HG03060 (cell line): ENCODE measurements at regions not wholly inside any gene's neighbourhood (a gene's known extent, or its start where the extent isn't known, plus 50 kb on each side); places are given as distances from the start of the nearest gene placed in this dataset.
"Not testable (repeated sequence)": the region's sequence is repeated elsewhere in the genome, so short reads cannot be mapped to it uniquely, and the experiment has no call there.

Experiments
- ATAC-seq: cut with Tn5 transposase; IDR thresholded peaks from one replicate; pipeline ENCODE4 v1.9.1; 2021; ENCODE audit warnings: low read depth, moderate number of reproducible peaks; ENCODE audit not compliant: unreplicated experiment

DNA sequence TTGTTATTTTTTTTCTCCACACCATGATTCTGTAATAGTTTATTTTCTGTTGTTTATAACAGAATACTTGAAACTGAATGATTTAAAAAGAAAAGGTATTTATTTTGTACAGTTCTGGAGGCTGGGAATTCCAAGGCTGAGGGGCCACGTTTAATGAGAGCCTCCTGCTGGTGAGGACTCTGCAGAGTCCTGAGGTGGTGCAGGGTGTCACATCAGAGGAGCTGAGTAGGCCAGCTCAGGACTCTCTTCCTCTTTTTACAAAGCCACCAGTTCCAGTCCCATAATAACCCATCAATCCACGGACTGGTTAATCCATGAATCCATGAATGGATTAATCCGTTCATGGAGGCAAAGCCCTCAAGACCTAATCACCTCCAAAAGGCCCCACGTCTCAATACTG, 71.6 kb downstream of the TFAP2A start:
- no peak for ATAC-seq

DNA sequence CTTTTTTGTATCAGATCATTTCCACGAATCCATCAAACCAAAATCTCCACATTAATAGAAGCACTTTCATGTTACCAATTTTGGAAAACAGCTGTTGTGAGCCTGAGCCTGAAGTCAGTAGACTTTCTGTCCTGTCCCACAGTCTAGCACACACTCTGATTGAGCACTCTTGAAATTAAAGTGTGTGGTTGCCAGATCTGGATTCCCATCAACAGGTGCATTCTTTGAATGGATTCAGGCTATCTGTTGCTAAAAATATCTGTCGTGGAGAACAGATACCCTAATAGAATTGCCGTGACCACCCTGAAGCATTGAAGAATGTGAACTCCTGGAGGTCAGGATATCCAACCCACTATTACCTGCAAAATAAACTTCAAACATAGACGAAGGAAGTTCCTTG, 73.3 kb downstream of the TFAP2A start:
- no peak for ATAC-seq

- no peak for ATAC-seq
Observed at GRCh38 chr6:10338151-10338550, 76.7 kb downstream of the TFAP2A start.

DNA sequence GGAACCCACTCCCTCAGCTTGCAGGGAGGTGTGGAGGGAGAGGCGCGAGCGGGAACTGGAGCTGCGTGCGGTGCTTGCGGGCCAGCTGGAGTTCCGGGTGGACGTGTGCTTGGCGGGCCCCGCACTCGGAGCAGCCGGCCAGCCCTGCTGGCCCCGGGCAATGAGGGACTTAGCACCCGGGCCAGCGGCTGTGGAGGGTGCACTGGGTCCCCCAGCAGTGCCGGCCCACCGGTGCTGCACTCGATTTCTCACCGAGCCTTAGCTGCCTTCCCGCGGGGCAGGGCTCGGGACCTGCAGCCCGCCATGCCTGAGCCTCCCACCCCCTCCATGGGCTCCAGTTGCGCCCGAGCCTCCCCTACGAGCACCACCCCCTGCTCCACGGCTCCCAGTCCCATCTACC, 77.5 kb downstream of the TFAP2A start:
- ATAC-seq = not testable (repeated sequence)

GRCh38 chr6:10332111-10332510, 82.8 kb downstream of the TFAP2A start:
- ATAC-seq = no peak

GRCh38 chr6:10331334-10331968, 83.4 kb downstream of the TFAP2A start:
- ATAC-seq = no peak

DNA sequence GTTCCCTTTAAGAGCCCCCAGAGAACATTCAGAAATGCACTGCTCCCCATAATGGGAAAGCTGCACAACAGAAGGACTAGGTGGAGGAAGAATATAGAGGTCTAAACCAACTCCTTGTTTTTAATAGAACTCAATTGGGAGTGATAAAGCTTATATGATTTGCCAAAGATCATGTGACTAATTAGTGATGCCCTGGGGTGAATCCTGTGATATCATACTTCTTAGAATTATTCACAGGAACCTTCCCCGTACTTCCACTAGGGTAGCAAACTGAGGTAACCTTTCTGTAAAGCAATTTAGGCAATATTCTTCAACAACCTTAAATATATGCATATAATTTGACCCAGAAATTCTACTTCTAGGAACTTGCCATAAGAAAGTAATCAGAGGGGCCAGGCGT, 84.4 kb downstream of the TFAP2A start:
- no peak for ATAC-seq

DNA sequence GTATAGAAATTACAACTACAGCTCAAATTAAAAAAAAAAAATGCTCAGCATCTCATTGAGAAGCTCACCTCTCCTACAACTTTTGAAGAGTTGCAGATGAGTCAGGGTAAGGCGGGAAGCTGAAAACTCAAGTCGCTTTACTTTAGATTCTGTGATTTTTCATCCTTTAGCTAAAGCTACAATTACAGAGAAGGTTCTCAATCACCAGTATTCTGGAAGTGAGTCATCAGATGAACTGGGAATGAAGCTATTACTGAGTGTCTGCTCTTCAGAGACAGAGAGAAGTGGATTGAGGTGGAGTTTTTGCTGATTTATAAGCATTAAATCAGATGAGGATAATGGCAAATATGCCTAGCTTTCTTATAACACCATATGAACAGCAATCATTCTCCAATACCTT, 91.9 kb downstream of the TFAP2A start:
- ATAC-seq = no peak

DNA sequence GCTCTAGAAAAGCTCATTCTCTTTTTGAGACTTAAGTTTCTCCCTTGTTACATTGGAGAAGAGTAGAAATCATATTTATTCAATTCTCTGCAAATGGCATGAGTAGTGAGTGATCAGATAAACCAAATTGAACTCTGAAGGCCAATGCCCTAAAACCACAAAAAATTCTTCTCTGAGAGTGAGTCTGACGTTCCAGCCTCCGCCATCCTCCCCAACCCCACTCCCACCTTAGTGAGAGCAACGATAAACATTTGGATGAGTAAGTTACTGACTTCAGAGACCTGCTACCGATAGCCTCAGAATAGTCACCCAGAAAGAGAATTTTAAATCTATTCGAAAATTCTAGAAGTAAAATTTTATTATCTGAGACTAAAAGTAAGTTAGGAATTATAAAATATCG, 94.6 kb downstream of the TFAP2A start:
- no peak for ATAC-seq

- no peak for ATAC-seq
Observed at GRCh38 chr6:10316373-10316721, 98.5 kb downstream of the TFAP2A start.

- no peak for ATAC-seq
Observed at GRCh38 chr6:10315658-10316372, 99.1 kb downstream of the TFAP2A start.

DNA sequence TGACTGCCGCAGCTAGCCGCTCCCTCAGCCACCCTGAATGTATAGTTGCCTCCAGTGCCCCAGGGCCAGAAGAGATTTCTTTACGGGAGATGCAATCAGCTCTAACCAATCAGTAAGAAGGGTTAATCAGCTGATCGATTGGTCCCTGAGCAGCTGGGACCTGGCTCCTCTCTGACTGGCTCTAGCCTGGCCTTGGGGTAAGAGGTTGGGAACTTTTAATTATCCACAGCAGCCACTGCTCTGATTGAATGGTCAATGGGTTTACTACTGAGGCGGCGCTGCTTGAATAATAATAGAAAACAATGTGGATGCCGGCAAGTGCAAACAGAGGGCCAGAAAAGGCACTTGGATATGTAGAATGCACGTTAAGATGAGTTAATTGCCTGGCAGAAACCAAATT, 99.8 kb downstream of the TFAP2A start:
- no peak for ATAC-seq

GRCh38 chr6:10314163-10314955, 100.5 kb downstream of the TFAP2A start:
- ATAC-seq = no peak

- no peak for ATAC-seq
Observed at GRCh38 chr6:10313799-10314162, 101.1 kb downstream of the TFAP2A start.

GRCh38 chr6:10312445-10312844, 102.4 kb downstream of the TFAP2A start:
- no peak for ATAC-seq

GRCh38 chr6:10311546-10312405, 103.1 kb downstream of the TFAP2A start:
- ATAC-seq = not testable (repeated sequence)

GRCh38 chr6:10310826-10311225, 104.0 kb downstream of the TFAP2A start:
- no peak for ATAC-seq

DNA sequence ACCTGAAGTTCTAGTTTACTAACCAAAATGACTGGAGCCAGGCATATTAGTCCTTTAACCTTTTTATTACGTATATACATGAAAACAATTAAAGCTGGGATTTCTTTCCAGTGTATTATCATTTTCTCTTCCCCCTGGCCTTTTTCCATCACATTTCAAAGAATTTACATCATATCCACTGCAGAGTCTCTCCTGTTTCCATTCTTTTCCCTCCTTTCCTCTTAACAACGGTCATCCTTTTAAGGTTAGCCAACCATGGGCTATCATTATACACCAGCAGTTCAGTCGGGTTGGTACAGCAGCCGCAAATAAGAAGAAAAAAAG, 104.6 kb downstream of the TFAP2A start:
- no peak for ATAC-seq

DNA sequence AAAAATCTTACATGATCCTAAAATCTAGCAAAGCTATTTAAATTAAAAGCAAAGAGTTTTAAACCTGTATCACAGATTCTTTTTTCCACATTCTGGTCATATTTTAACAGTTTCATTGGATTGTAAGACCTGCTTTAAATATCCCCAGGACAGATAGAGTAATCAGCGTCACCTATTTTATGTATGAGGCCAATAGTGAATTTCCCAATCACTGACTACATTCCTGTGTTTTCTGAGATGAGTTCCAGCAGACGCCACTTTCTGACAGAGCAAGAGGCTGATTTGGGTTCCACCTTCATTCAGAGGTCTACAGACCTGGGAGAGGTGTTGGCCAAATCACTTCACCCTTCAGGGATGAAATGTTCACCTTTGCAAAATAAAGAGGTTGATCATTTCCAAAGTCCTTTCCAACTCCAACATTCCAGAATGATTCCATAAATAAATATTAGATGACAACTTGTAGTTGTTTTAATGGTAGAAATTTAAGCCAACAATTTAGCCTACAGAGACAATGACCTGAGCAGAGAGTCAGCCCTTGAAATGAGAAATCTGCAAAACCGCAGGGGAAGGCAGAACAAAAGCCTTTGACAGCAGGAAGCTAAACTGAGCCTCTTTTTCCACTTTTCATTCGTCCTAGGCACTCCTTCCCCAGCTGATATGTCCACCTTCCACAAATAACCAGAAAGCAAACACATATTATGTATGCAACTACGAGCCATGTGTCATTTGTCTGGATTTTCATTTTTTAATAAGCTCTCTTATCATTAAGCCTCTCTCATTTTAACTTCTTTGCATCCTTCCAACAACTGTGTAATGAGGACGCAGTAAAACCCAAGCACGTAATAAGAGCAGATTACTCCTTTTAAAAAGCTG, 105.2 kb downstream of the TFAP2A start:
- no peak for ATAC-seq

- no peak for ATAC-seq
Observed at GRCh38 chr6:10307476-10307875, 107.4 kb downstream of the TFAP2A start.
